B cell (primary cell): ENCODE measurements at regions not wholly inside any gene's neighbourhood (a gene's known extent, or its start where the extent isn't known, plus 50 kb on each side); places are given as distances from the start of the nearest gene placed in this dataset.
A peak's percentile ranks its signal among the peaks of the same experiment; 100 is the strongest.

Experiments used
- ATAC-seq: fragments of 200-7000 bp; cut with Tn5 transposase; one replicate; pipeline ENCODE4 v1.10.0; 2021; ENCODE audit warnings: low read depth, mild to moderate bottlenecking, moderate number of reproducible peaks, moderate library complexity
- CTCF ChIA-PET: fragments of 350-600 bp; sonication (Branson Sonifier 250); formaldehyde crosslinking; loops from one replicate; lab custom pipeline; 2021; ENCODE audit warnings: antibody characterized with exemption, inconsistent platforms; lab: Charles Lee
- POLR2A ChIA-PET: fragments of 350-600 bp; sonication (Branson Sonifier 250); formaldehyde crosslinking; loops from one replicate; lab custom pipeline; 2021; ENCODE audit warnings: antibody characterized with exemption; lab: Charles Lee
- DNase-seq: peaks from one replicate; pipeline ENCODE4 v3.0.0; 2013
- H2AFZ ChIP-seq: 2 replicates; pipeline ENCODE4 v1.6.1; 2012; ENCODE audit warnings: mild to moderate bottlenecking, low read depth, low read length; ENCODE audit not compliant: insufficient read depth, poor library complexity, severe bottlenecking
- H3K27ac ChIP-seq, 2 donors: 1 replicate in 1 of 2; 2 replicates in 1 of 2; pipeline ENCODE4 v1.5.1; 2012 to 2013; ENCODE audit warnings: low read length in 2 of 2, mild to moderate bottlenecking in 2 of 2, moderate library complexity in 1 of 2
- H3K27me3 ChIP-seq, 4 experiments: fragments of 200-600 bp in 1 of 4; sonication (generic) in 1 of 4; replicated peaks in 1 of 4; 1 replicate in 2 of 4; 2 replicates in 2 of 4; pipeline versions ENCODE4 v1.6.1 to v1.7.0; 2013 to 2016; ENCODE audit warnings: low read length in 3 of 4, mild to moderate bottlenecking in 2 of 4, mixed read lengths in 1 of 4, moderate library complexity in 1 of 4; ENCODE audit not compliant: insufficient read depth in 4 of 4, control insufficient read depth in 3 of 4; ENCODE audit errors: control extremely low read depth in 1 of 4
- H3K36me3 ChIP-seq, 2 experiments: replicated peaks in 1 of 2; 1 replicate in 1 of 2; 2 replicates in 1 of 2; pipeline versions ENCODE4 v1.6.1 to v1.7.1; 2013; ENCODE audit warnings: low read length in 1 of 2; ENCODE audit not compliant: insufficient read depth in 2 of 2, control insufficient read depth in 1 of 2; ENCODE audit errors: control extremely low read depth in 1 of 2, extremely low read depth in 1 of 2
- H3K4me1 ChIP-seq, 2 donors: fragments of 200-600 bp in 1 of 2; sonication (generic) in 1 of 2; 1 replicate in 1 of 2; 2 replicates in 1 of 2; pipeline versions ENCODE4 v1.5.1 to v1.6.1; 2013 to 2017; ENCODE audit warnings: low read length in 2 of 2; ENCODE audit not compliant: control insufficient read depth in 2 of 2, insufficient read depth in 2 of 2
- H3K4me2 ChIP-seq: replicated peaks from 2 replicates; pipeline ENCODE3; 2012; ENCODE audit warnings: mild to moderate bottlenecking, low read depth, low read length; ENCODE audit not compliant: poor library complexity, severe bottlenecking
- H3K4me3 ChIP-seq, 5 experiments: fragments of 200-600 bp in 1 of 5; sonication (generic) in 1 of 5; 1 replicate in 3 of 5; 2 replicates in 2 of 5; pipeline versions ENCODE4 v1.5.1 to v1.7.0; 2011 to 2016; ENCODE audit warnings: low read length in 4 of 5, mild to moderate bottlenecking in 4 of 5, low read depth in 2 of 5, control low read depth in 1 of 5, moderate library complexity in 1 of 5; ENCODE audit not compliant: insufficient read depth in 1 of 5; ENCODE audit errors: control extremely low read depth in 1 of 5, extremely low read depth in 1 of 5
- H3K79me2 ChIP-seq: fragments of 200-600 bp; sonication (generic); one replicate; pipeline ENCODE4 v1.6.0; 2016; ENCODE audit warnings: low read length; ENCODE audit not compliant: control insufficient read depth, insufficient read depth
- H3K9ac ChIP-seq: fragments of 200-600 bp; sonication (generic); 2 replicates; pipeline ENCODE4 v1.6.1; 2017; ENCODE audit warnings: mild to moderate bottlenecking, low read length, moderate library complexity
- H3K9me3 ChIP-seq, 3 donors: one replicate each; pipeline versions ENCODE4 v1.6.1 to v1.7.1; 2013; ENCODE audit warnings: low read length in 2 of 3; ENCODE audit not compliant: control insufficient read depth in 2 of 3, insufficient read depth in 1 of 3; ENCODE audit errors: control extremely low read depth in 1 of 3
- H4K20me1 ChIP-seq: 2 replicates; pipeline ENCODE4 v1.6.0; 2012; ENCODE audit warnings: mild to moderate bottlenecking, low read length; ENCODE audit not compliant: insufficient read depth, control insufficient read depth, poor library complexity, severe bottlenecking
- H3K27ac Mint-ChIP-seq: one replicate; pipeline ENCODE4 v1.8.0; 2021; ENCODE audit warnings: mixed read lengths
- H3K27me3 Mint-ChIP-seq: one replicate; pipeline ENCODE4 v1.8.0; 2021; ENCODE audit warnings: mixed read lengths
- H3K4me1 Mint-ChIP-seq: one replicate; pipeline ENCODE4 v1.8.0; 2021; ENCODE audit warnings: mixed read lengths
- H3K4me3 Mint-ChIP-seq: one replicate; pipeline ENCODE4 v1.8.0; 2021; ENCODE audit warnings: mixed read lengths
- H3K9me3 Mint-ChIP-seq: one replicate; pipeline ENCODE4 v1.8.0; 2022; ENCODE audit warnings: mixed read lengths; ENCODE audit not compliant: insufficient read depth
- CTCF ChIP-seq: fragments of 200-600 bp; IDR thresholded peaks from one replicate; pipeline ENCODE4 v1.8.0; 2022; ENCODE audit warnings: antibody characterized with exemption, mild to moderate bottlenecking
- EZH2 ChIP-seq: IDR thresholded peaks from 2 replicates; pipeline ENCODE4 v1.6.1; 2012; ENCODE audit warnings: borderline replicate concordance, low read depth, mild to moderate bottlenecking, moderate library complexity, low read length; ENCODE audit not compliant: insufficient read depth, poor library complexity, severe bottlenecking
- WGBS: methylation state at CpG from one replicate; pipeline ENCODE4 v1.1.5; 2013; ENCODE audit warnings: missing lambda C conversion rate; ENCODE audit not compliant: insufficient coverage; 5-methylcytosine and 5-hydroxymethylcytosine counted together
- intact Hi-C: fragments of 100-400 bp; cut with micrococcal nuclease; formaldehyde crosslinking; loops from one replicate; pipeline ENCODE4 v1.10.0; 2022

- TF ChIP-seq EZH2 (no peak), CTCF (no peak)
- Histone ChIP-seq H3K4me2 (no peak overlapping the region), H3K36me3 (no peaks in the 10 kb centered on the region), H3K4me3 (no peak overlapping the region), H3K9ac (no peak overlapping the region), H3K27me3 (no peaks in the 10 kb centered on the region), H3K27ac (no peak overlapping the region), H4K20me1 (no peaks in the 10 kb centered on the region), H3K9me3 (no peaks in the 10 kb centered on the region), H3K79me2 (no peaks in the 10 kb centered on the region), H3K4me1 (peaks cover 5 to 8% of the 10 kb centered on the region in 2 donors), H2AFZ (no peak overlapping the region)
- ChIA-PET POLR2A (no interaction called here), CTCF (no interaction called here)
- H3K27ac Mint-ChIP-seq, result no peak overlapping the region
- no peak overlapping the region for H3K4me3 Mint-ChIP-seq
- ATAC-seq, result no peak
- WGBS, result no CpG with 5 or more reads among the region's 3 CpGs
- H3K4me1 Mint-ChIP-seq, result peaks cover 14% of the 10 kb centered on the region
- H3K9me3 Mint-ChIP-seq, result peaks cover 2% of the 10 kb centered on the region
- DNase-seq, result no peak
- no peaks in the 10 kb centered on the region for H3K27me3 Mint-ChIP-seq
- intact Hi-C loops, result no loop called here
Observed at GRCh38 chr6:139641376-139641775, 266.9 kb upstream of the CITED2 start.

GRCh38 chr6:139640921-139641320, 266.5 kb upstream of the CITED2 start:
- Mint-ChIP-seq H3K27me3 (no peaks in the 10 kb centered on the region), H3K4me1 (peaks cover 14% of the 10 kb centered on the region), H3K27ac (no peak overlapping the region), H3K4me3 (no peak overlapping the region), H3K9me3 (no peaks in the 10 kb centered on the region)
- H3K4me2 ChIP-seq, result peak overlapping the region; percentile 8
- WGBS, result no CpG with 5 or more reads among the region's 4 CpGs
- H3K9ac ChIP-seq, result no peak overlapping the region
- peaks cover 5 to 8% of the 10 kb centered on the region in 2 donors for H3K4me1 ChIP-seq
- no peaks in the 10 kb centered on the region for H3K27me3 ChIP-seq
- no peak overlapping the region for H3K4me3 ChIP-seq
- no peak overlapping the region for H3K27ac ChIP-seq
- DNase-seq, result no peak
- intact Hi-C loops, result no loop called here
- no peak for ATAC-seq
- H2AFZ ChIP-seq, result no peak overlapping the region
- no peaks in the 10 kb centered on the region for H4K20me1 ChIP-seq
- no peaks in the 10 kb centered on the region for H3K36me3 ChIP-seq
- POLR2A ChIA-PET, result no interaction called here
- TF ChIP-seq EZH2 (no peak), CTCF (no peak)
- H3K79me2 ChIP-seq, result no peaks in the 10 kb centered on the region
- CTCF ChIA-PET, result no interaction called here
- H3K9me3 ChIP-seq, result no peaks in the 10 kb centered on the region
